Omental fat pad (tissue), 3 donors: ENCODE measurements at regions not wholly inside any gene's neighbourhood (a gene's known extent, or its start where the extent isn't known, plus 50 kb on each side); places are given as distances from the start of the nearest gene placed in this dataset.

Experiments
- ATAC-seq: fragments of 150-250 bp; one replicate; pipeline ENCODE4 v1.9.1; 2016; ENCODE audit warnings: mild to moderate bottlenecking, moderate library complexity; ENCODE audit not compliant: low FRiP score
- DNase-seq: peaks from one replicate; pipeline ENCODE4 v3.0.0-alpha.2; 2019; ENCODE audit warnings: low spot score
- CTCF ChIP-seq, 3 donors: fragments of 450-650 bp; IDR thresholded peaks; one replicate each; pipeline ENCODE4 v1.5.1; 2016 to 2017; ENCODE audit warnings: antibody characterized with exemption in 3 of 3, mild to moderate bottlenecking in 3 of 3, moderate library complexity in 2 of 3

- TF ChIP-seq CTCF (IDR thresholded peaks at IDR 0.05), result no peak
- ATAC-seq (no peak), DNase-seq (no peak)
These were observed 129.1 kb upstream of the LGALSL start for GRCh38 chr2:64324746-64325410.

- ATAC-seq (no peak), DNase-seq (no peak)
- no peak for TF ChIP-seq CTCF (IDR thresholded peaks at IDR 0.05)
These were observed 128.5 kb upstream of the LGALSL start for GRCh38 chr2:64325477-64325851.

- TF ChIP-seq CTCF (IDR thresholded peaks at IDR 0.05), result no peak
- DNase-seq (no peak), ATAC-seq (no peak)
These were observed 127.9 kb upstream of the LGALSL start for GRCh38 chr2:64325852-64326577.

- no peak for DNase-seq
- ATAC-seq, result no peak
- TF ChIP-seq CTCF (IDR thresholded peaks at IDR 0.05), result no peak
These were observed 127.3 kb upstream of the LGALSL start for GRCh38 chr2:64326578-64327050.

GRCh38 chr2:64327129-64327509 lies 126.8 kb upstream of the LGALSL start:
- TF ChIP-seq CTCF (IDR thresholded peaks at IDR 0.05), result no peak
- no peak for ATAC-seq
- DNase-seq, result no peak

GRCh38 chr2:64327510-64328414 lies 126.2 kb upstream of the LGALSL start:
- no peak for DNase-seq
- no peak for TF ChIP-seq CTCF (IDR thresholded peaks at IDR 0.05)
- ATAC-seq, result no peak
